ENCODE measurements at regions not wholly inside any gene's neighbourhood (a gene's known extent, or its start where the extent isn't known, plus 50 kb on each side); places are given as distances from the start of the nearest gene placed in this dataset.

GRCh38 chr1:228863776-228864175 is 128.5 kb downstream of the RHOU start:
- TF ChIP-seq FOXK2 (IDR thresholded peaks at IDR 0.05), result no peak
- TF ChIP-seq FOXA1 (IDR thresholded peaks at IDR 0.05), result no peak
- TF ChIP-seq TARDBP (IDR thresholded peaks at IDR 0.05), result no peak
- no peak for TF ChIP-seq ZNF384 (IDR thresholded peaks at IDR 0.05)
- no peak for TF ChIP-seq BHLHE40 (IDR thresholded peaks at IDR 0.05; ENCODE audit: borderline replicate concordance)
- TF ChIP-seq NFRKB (IDR thresholded peaks at IDR 0.05), result no peak
- TF ChIP-seq ELF4 (IDR thresholded peaks at IDR 0.05), result no peak
- TF ChIP-seq SP1 (IDR thresholded peaks at IDR 0.05), result no peak
- no peak for TF ChIP-seq ARNT (IDR thresholded peaks at IDR 0.05)
- TF ChIP-seq FOXM1 (IDR thresholded peaks at IDR 0.05; ENCODE audit: borderline replicate concordance), result no peak
- TF ChIP-seq SUZ12 (IDR thresholded peaks at IDR 0.05), result no peak
- no peak for TF ChIP-seq PKNOX1 (IDR thresholded peaks at IDR 0.05)
- TF ChIP-seq HDGF (IDR thresholded peaks at IDR 0.05; ENCODE audit: borderline replicate concordance), result no peak
- no peak for TF ChIP-seq CTBP1 (IDR thresholded peaks at IDR 0.05; ENCODE audit: borderline replicate concordance)
